GM12873 (cell line): ENCODE measurements at regions not wholly inside any gene's neighbourhood (a gene's known extent, or its start where the extent isn't known, plus 50 kb on each side); places are given as distances from the start of the nearest gene placed in this dataset.

Source experiments
- CTCF ChIP-seq: IDR thresholded peaks from 2 replicates; pipeline ENCODE4 v1.5.1; 2012; ENCODE audit warnings: low read depth, mild to moderate bottlenecking, moderate library complexity, low read length, control low read depth; ENCODE audit not compliant: insufficient read depth; ENCODE audit errors: missing control alignments

DNA sequence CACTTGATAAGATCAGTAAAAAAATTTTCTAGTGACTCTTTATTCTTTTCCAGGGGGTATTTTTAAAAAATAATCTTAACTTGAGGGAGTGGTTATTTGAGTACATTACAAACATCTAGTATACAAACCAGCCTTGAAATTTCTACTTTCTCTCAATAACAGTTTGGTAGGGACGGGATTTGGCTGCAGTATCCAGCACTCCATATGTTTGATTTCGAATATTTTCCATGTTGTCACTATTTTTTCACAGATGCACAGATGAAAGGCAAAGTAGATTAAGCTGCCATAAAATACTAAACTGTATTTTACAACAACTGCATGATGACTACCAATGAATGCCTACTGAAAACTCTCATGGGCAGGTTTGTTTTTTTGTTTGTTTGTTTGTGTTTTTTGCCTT is 225.0 kb downstream of the COX7B2 start:
- no peak for TF ChIP-seq CTCF

- no peak for TF ChIP-seq CTCF
Observed at GRCh38 chr4:46676364-46676763, 232.7 kb downstream of the COX7B2 start.

DNA sequence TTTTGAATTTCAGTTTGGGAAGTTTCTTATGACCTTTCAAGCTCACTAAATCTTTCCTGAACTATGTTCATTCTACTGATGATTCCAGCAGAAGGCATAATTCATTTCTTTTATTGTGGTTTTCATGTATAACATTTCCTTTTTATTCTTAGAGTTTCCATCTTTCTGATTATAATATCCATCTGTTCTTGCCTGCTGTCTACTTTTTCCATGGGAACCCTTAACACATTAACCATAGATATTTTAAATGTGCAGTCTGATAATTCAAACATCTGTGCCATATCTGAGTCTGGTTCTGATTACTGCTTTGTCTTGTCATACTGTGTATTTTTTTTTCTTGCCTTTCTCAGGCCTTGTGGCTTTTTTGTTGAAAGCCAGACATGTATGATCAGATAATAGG is 234.7 kb downstream of the COX7B2 start:
- TF ChIP-seq CTCF: no peak

DNA sequence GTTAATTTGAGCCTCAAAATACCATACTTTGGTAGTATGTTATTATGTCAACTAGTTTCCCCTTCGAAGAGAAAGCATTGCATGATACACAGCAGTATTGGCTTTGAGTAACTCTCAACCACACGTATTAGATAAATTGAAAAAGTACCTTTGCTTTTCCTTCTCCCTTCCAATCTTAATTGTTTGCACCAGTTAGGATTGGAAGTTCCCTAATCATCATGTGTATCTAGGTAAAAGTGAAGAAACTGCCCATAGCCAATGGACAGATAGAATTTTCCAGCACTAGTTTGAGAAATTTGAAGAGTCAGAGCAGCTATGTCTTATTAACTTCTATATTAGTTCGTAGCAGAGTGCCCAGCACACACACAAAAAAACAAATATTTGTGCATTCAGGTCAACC is 241.3 kb downstream of the COX7B2 start:
- no peak for TF ChIP-seq CTCF

DNA sequence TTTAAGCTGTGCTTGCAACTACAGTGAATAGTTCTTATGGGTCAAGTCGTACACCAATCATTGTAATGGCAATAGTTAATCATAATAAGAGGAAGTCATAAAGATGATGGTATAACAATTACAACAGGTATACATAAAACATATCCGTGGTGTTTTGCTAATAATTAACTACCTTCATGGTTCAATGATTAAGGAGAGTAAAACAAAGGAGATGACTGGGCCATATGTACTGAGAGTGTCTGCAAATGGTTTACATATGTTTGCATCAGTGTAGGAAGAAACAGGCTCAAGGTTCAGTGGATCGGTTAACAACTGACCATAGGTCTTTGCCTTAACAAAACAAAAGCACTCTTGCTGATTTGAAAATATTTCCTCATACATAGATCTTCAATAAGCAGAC is 253.0 kb downstream of the COX7B2 start:
- no peak for TF ChIP-seq CTCF

DNA sequence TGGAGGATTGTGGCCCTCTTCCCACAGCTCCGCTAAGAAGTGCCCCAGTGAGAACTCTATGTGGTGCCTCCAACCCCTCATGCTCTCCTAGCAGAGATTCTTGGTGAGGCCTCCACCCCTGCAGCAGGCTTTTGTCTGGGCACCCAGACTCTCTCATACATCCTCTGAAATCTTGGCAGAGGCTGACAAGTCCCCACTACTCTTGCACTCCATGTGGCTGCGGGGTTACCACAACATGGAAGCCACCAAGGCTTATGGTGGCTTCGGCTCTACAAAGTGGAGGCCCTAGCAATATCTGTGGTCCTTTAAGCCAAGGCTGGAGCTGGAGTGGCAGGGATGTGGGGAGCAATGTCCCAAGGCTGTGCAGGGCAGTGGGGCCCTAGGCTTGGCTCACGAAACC is 255.2 kb downstream of the COX7B2 start:
- no peak for TF ChIP-seq CTCF

DNA sequence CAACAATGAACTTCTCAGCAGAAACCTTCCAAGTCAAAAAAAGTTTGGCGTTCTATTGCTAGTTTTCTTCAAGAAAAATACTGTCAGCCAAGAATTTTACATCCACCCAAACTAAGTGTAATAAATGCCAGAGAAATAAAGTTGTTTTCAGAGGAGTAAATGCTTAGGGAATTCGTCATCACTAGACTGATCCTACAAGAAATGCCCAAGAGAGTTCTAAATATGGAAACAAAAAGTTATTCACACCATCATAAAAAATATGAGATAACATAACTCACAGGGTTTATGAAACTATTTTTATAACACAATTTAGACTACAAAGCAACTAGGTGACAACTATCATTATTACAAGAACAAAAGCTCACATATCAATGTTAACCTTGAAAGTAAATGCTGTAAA is 259.5 kb upstream of the GABRA2 start:
- no peak for TF ChIP-seq CTCF
